H9 (cell line): ENCODE measurements at regions not wholly inside any gene's neighbourhood (a gene's known extent, or its start where the extent isn't known, plus 50 kb on each side); places are given as distances from the start of the nearest gene placed in this dataset.

Source experiments
- DNase-seq: peaks from one replicate; pipeline ENCODE4 v3.0.0-alpha.2; 2017
- H2AFZ ChIP-seq: one replicate; pipeline ENCODE4 v1.6.1; 2013; ENCODE audit warnings: mild to moderate bottlenecking, low read length, control low read depth, moderate library complexity
- H2AK5ac ChIP-seq: 2 replicates; pipeline ENCODE4 v1.6.1; 2013; ENCODE audit warnings: low read length, control low read depth, mixed read lengths; ENCODE audit not compliant: insufficient read length
- H2BK120ac ChIP-seq: one replicate; pipeline ENCODE4 v1.6.1; 2013; ENCODE audit warnings: low read depth, mild to moderate bottlenecking, low read length, control low read depth, inconsistent platforms; ENCODE audit not compliant: poor library complexity, severe bottlenecking
- H2BK12ac ChIP-seq: 2 replicates; pipeline ENCODE4 v1.6.1; 2013; ENCODE audit warnings: low read length, control low read depth, mixed read lengths, low read depth; ENCODE audit not compliant: insufficient read length
- H2BK15ac ChIP-seq: 2 replicates; pipeline ENCODE4 v1.6.1; 2013; ENCODE audit warnings: low read depth, low read length, control low read depth
- H2BK20ac ChIP-seq: one replicate; pipeline ENCODE4 v1.6.1; 2013; ENCODE audit warnings: low read depth, mild to moderate bottlenecking, low read length, control low read depth, inconsistent platforms; ENCODE audit not compliant: poor library complexity, severe bottlenecking
- H2BK5ac ChIP-seq: 2 replicates; pipeline ENCODE4 v1.6.1; 2013; ENCODE audit warnings: low read length, control low read depth, mixed read lengths; ENCODE audit not compliant: insufficient read length
- H3K14ac ChIP-seq: 2 replicates; pipeline ENCODE4 v1.6.1; 2013; ENCODE audit warnings: low read length, control low read depth; ENCODE audit not compliant: insufficient read depth
- H3K18ac ChIP-seq: 2 replicates; pipeline ENCODE4 v1.6.1; 2013; ENCODE audit warnings: low read depth, mild to moderate bottlenecking, mixed read lengths, low read length, control low read depth; ENCODE audit not compliant: insufficient read length
- H3K23ac ChIP-seq: 2 replicates; pipeline ENCODE4 v1.6.1; 2013; ENCODE audit warnings: low read length, control low read depth, mixed read lengths, low read depth; ENCODE audit not compliant: insufficient read length
- H3K23me2 ChIP-seq: 2 replicates; pipeline ENCODE4 v1.6.1; 2013; ENCODE audit warnings: low read depth, mild to moderate bottlenecking, mixed read lengths, low read length, control low read depth; ENCODE audit not compliant: insufficient read length, poor library complexity, severe bottlenecking
- H3K27ac ChIP-seq: 2 replicates; pipeline ENCODE4 v1.5.1; 2013; ENCODE audit warnings: low read length, control low read depth, mixed read lengths, low read depth; ENCODE audit not compliant: insufficient read length
- H3K27me3 ChIP-seq: 2 replicates; pipeline ENCODE4 v1.6.1; 2013; ENCODE audit warnings: low read length, control low read depth, inconsistent platforms; ENCODE audit not compliant: insufficient read depth
- H3K4ac ChIP-seq: 2 replicates; pipeline ENCODE4 v1.6.1; 2013; ENCODE audit warnings: low read depth, mild to moderate bottlenecking, control low read depth, inconsistent platforms, low read length, moderate library complexity
- H3K4me1 ChIP-seq: 2 replicates; pipeline ENCODE4 v1.6.1; 2013; ENCODE audit warnings: low read length, control low read depth, inconsistent platforms; ENCODE audit not compliant: insufficient read depth
- H3K4me2 ChIP-seq: 2 replicates; pipeline ENCODE4 v1.6.1; 2013; ENCODE audit warnings: low read length, control low read depth, mixed read lengths; ENCODE audit not compliant: insufficient read length, insufficient read depth
- H3K56ac ChIP-seq: 2 replicates; pipeline ENCODE4 v1.6.1; 2013; ENCODE audit warnings: low read depth, mild to moderate bottlenecking, mixed read lengths, low read length, control low read depth; ENCODE audit not compliant: insufficient read length
- H3K79me1 ChIP-seq: 2 replicates; pipeline ENCODE4 v1.6.1; 2013; ENCODE audit warnings: low read depth, mild to moderate bottlenecking, moderate library complexity, low read length, control low read depth, inconsistent platforms; ENCODE audit not compliant: insufficient read depth, poor library complexity, severe bottlenecking
- H3K79me2 ChIP-seq: 2 replicates; pipeline ENCODE4 v1.6.1; 2013; ENCODE audit warnings: low read length, control low read depth, inconsistent platforms; ENCODE audit not compliant: insufficient read depth
- H3K9ac ChIP-seq: 2 replicates; pipeline ENCODE4 v1.6.1; 2013; ENCODE audit warnings: low read length, control low read depth, mixed read lengths; ENCODE audit not compliant: insufficient read length; ENCODE audit errors: extremely low read depth
- H3K9me3 ChIP-seq: one replicate; pipeline ENCODE4 v1.6.1; 2013; ENCODE audit warnings: low read depth, low read length, inconsistent platforms; ENCODE audit not compliant: control insufficient read depth
- H3T11ph ChIP-seq: one replicate; pipeline ENCODE4 v1.6.1; 2013; ENCODE audit warnings: mild to moderate bottlenecking, low read length, control low read depth, inconsistent platforms
- H4K20me1 ChIP-seq: one replicate; pipeline ENCODE4 v1.6.1; 2013; ENCODE audit not compliant: control insufficient read depth, insufficient read length, insufficient read depth
- H4K5ac ChIP-seq: 2 replicates; pipeline ENCODE4 v1.6.1; 2013; ENCODE audit warnings: low read depth, mild to moderate bottlenecking, mixed read lengths, low read length, control low read depth; ENCODE audit not compliant: insufficient read length
- H4K8ac ChIP-seq: replicated peaks from 2 replicates; pipeline ENCODE4 v1.6.1; 2013; ENCODE audit warnings: low read length, control low read depth, mixed read lengths, low read depth; ENCODE audit not compliant: insufficient read length
- H4K91ac ChIP-seq: 2 replicates; pipeline ENCODE4 v1.6.1; 2013; ENCODE audit warnings: low read depth, mild to moderate bottlenecking, moderate library complexity, mixed read lengths, low read length, control low read depth; ENCODE audit not compliant: insufficient read length
- H3K27ac Mint-ChIP-seq, 3 experiments: 2 replicates in 2 of 3; 3 replicates in 1 of 3; pipeline ENCODE4 v1.8.0; 2020 to 2021; ENCODE audit warnings: mixed read lengths in 3 of 3, mild to moderate bottlenecking in 1 of 3, moderate library complexity in 1 of 3
- H3K27me3 Mint-ChIP-seq: 2 replicates; pipeline ENCODE4 v1.8.0; 2021; ENCODE audit warnings: low read depth, mild to moderate bottlenecking, moderate library complexity, mixed read lengths
- H3K36me3 Mint-ChIP-seq, 3 experiments: 2 replicates in 2 of 3; 3 replicates in 1 of 3; pipeline ENCODE4 v1.8.0; 2020 to 2021; ENCODE audit warnings: low read depth in 3 of 3, mixed read lengths in 3 of 3; ENCODE audit not compliant: insufficient read depth in 1 of 3
- H3K4me1 Mint-ChIP-seq, 2 experiments: 2 replicates each; pipeline ENCODE4 v1.8.0; 2020; ENCODE audit warnings: mixed read lengths in 2 of 2
- H3K4me3 Mint-ChIP-seq, 2 experiments: 2 replicates in 1 of 2; 3 replicates in 1 of 2; pipeline ENCODE4 v1.8.0; 2020 to 2021; ENCODE audit warnings: mild to moderate bottlenecking in 2 of 2, mixed read lengths in 2 of 2, moderate library complexity in 1 of 2
- H3K9me3 Mint-ChIP-seq, 2 experiments: 2 replicates in 1 of 2; 3 replicates in 1 of 2; pipeline ENCODE4 v1.8.0; 2020; ENCODE audit warnings: mild to moderate bottlenecking in 2 of 2, mixed read lengths in 2 of 2, moderate library complexity in 1 of 2
- CTCF ChIP-seq: fragments of 200-600 bp; sonication (generic); conservative IDR thresholded peaks from 3 replicates; pipeline ENCODE4 v1.8.0; 2021; ENCODE audit warnings: antibody characterized with exemption, mild to moderate bottlenecking
- WGBS: extraction: QIAGEN DNeasy Blood & Tissue Kit; methylation state at CpG from one replicate; pipeline ENCODE4 v1.1.7; 2013; ENCODE audit warnings: missing lambda C conversion rate, low lambda C conversion rate, mixed read lengths; ENCODE audit not compliant: insufficient read length; ENCODE audit errors: extremely low coverage; 5-methylcytosine and 5-hydroxymethylcytosine counted together

- Mint-ChIP-seq H3K4me1 (no peaks in the 10 kb centered on the region), H3K4me3 (no peak overlapping the region), H3K9me3 (peaks cover 4 to 9% of the 10 kb centered on the region in 2 experiments), H3K27ac (no peak overlapping the region), H3K36me3 (peaks cover 0 to 11% (median 4%) of the 10 kb centered on the region in 3 experiments; a peak in 3 of 7 replicates), H3K27me3 (no peaks in the 10 kb centered on the region)
- H2BK15ac ChIP-seq, result no peak overlapping the region
- no peak overlapping the region for H3K9ac ChIP-seq
- H2AK5ac ChIP-seq, result no peak overlapping the region
- H3K18ac ChIP-seq, result no peak overlapping the region
- H3K23me2 ChIP-seq, result no peaks in the 10 kb centered on the region
- no peak overlapping the region for H3K27ac ChIP-seq
- no peak overlapping the region for H2BK20ac ChIP-seq
- no peak overlapping the region for H2BK5ac ChIP-seq
- no peak overlapping the region for H4K8ac ChIP-seq
- H3K23ac ChIP-seq, result no peak overlapping the region
- WGBS, result no CpG with 5 or more reads among the region's 4 CpGs
- no peaks in the 10 kb centered on the region for H3K9me3 ChIP-seq
- no peak for DNase-seq
- no peak for TF ChIP-seq CTCF
- no peak overlapping the region for H2BK120ac ChIP-seq
- H3K27me3 ChIP-seq, result no peaks in the 10 kb centered on the region
- no peaks in the 10 kb centered on the region for H3K79me2 ChIP-seq
- no peak overlapping the region for H3K4me2 ChIP-seq
- no peak overlapping the region for H2BK12ac ChIP-seq
- no peak overlapping the region for H3T11ph ChIP-seq
- H2AFZ ChIP-seq, result no peak overlapping the region
- H3K79me1 ChIP-seq, result no peaks in the 10 kb centered on the region
- H3K4ac ChIP-seq, result no peak overlapping the region
- no peak overlapping the region for H4K5ac ChIP-seq
- no peak overlapping the region for H3K14ac ChIP-seq
- no peaks in the 10 kb centered on the region for H4K20me1 ChIP-seq
- H3K4me1 ChIP-seq, result no peaks in the 10 kb centered on the region
- no peak overlapping the region for H3K56ac ChIP-seq
- H4K91ac ChIP-seq, result no peak overlapping the region
Measured at GRCh38 chr11:26219183-26220117, 112.5 kb upstream of the ANO3 start.
